ENCODE measurements at regions not wholly inside any gene's neighbourhood (a gene's known extent, or its start where the extent isn't known, plus 50 kb on each side); places are given as distances from the start of the nearest gene placed in this dataset.

DNA sequence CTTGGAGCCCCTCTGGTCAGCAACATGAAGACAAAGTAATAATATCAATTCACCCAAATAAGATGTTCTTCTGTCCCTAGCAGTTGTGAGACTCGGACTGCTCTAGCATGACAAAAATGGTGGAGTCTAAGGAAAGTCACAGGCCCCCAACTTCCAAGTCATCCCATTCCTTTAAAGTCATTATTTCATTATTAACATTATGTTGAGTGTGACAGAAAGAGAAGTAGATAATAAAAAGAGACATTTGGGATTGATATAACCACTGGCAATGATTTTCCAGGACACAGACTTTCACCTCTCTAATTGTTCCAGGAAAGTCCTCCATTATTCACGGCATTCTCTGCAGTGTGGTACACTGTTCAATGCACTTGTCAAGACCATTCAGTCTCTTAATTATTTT, 1533.0 kb upstream of the TENM4 start:
- TF ChIP-seq EZH2 (IDR thresholded peaks at IDR 0.05; ENCODE audit: borderline replicate concordance, low read length) = no peak
- TF ChIP-seq, protein P1, sequence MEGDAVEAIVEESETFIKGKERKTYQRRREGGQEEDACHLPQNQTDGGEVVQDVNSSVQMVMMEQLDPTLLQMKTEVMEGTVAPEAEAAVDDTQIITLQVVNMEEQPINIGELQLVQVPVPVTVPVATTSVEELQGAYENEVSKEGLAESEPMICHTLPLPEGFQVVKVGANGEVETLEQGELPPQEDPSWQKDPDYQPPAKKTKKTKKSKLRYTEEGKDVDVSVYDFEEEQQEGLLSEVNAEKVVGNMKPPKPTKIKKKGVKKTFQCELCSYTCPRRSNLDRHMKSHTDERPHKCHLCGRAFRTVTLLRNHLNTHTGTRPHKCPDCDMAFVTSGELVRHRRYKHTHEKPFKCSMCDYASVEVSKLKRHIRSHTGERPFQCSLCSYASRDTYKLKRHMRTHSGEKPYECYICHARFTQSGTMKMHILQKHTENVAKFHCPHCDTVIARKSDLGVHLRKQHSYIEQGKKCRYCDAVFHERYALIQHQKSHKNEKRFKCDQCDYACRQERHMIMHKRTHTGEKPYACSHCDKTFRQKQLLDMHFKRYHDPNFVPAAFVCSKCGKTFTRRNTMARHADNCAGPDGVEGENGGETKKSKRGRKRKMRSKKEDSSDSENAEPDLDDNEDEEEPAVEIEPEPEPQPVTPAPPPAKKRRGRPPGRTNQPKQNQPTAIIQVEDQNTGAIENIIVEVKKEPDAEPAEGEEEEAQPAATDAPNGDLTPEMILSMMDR (conservative IDR thresholded peaks at IDR 0.05 in 1 of 2, IDR thresholded peaks at IDR 0.05 in 1 of 2; ENCODE audit: extremely low read depth in 1 of 2, insufficient read depth in 1 of 2, low read depth in 1 of 2, low read length in 2 of 2) = no peak

All from mammary epithelial cell (primary cell).